Thymus (tissue), 11 donors: ENCODE measurements at regions not wholly inside any gene's neighbourhood (a gene's known extent, or its start where the extent isn't known, plus 50 kb on each side); places are given as distances from the start of the nearest gene placed in this dataset.

Experiments used
- DNase-seq, 9 donors: peaks; one replicate each; pipeline ENCODE4 v3.0.0-alpha.2; 2013; ENCODE audit warnings: low spot score in 9 of 9, low read depth in 6 of 9, missing footprints in 1 of 9
- H3K27ac ChIP-seq, 2 donors: one replicate each; pipeline ENCODE4 v1.5.1; 2013; ENCODE audit warnings: control low read depth in 1 of 2, low read depth in 1 of 2, low read length in 1 of 2, mild to moderate bottlenecking in 1 of 2, moderate library complexity in 1 of 2
- H3K27me3 ChIP-seq, 2 donors: one replicate each; pipeline ENCODE4 v1.5.1; 2013; ENCODE audit warnings: low read length in 1 of 2; ENCODE audit not compliant: control insufficient read depth in 2 of 2, insufficient read depth in 1 of 2
- H3K36me3 ChIP-seq, 2 donors: one replicate each; pipeline ENCODE4 v1.5.1; 2013; ENCODE audit warnings: low read length in 1 of 2, mild to moderate bottlenecking in 1 of 2, moderate library complexity in 1 of 2; ENCODE audit not compliant: control insufficient read depth in 2 of 2, insufficient read depth in 2 of 2
- H3K4me1 ChIP-seq, 2 donors: one replicate each; pipeline ENCODE4 v1.5.1; 2013; ENCODE audit warnings: low read length in 2 of 2; ENCODE audit not compliant: control insufficient read depth in 2 of 2, insufficient read depth in 2 of 2
- H3K4me3 ChIP-seq, 2 donors: one replicate each; pipeline ENCODE4 v1.5.1; 2013; ENCODE audit warnings: low read length in 2 of 2, control low read depth in 1 of 2, mild to moderate bottlenecking in 1 of 2
- H3K9me3 ChIP-seq, 2 donors: one replicate each; pipeline ENCODE4 v1.5.1; 2013; ENCODE audit warnings: low read length in 1 of 2, mild to moderate bottlenecking in 1 of 2; ENCODE audit not compliant: control insufficient read depth in 2 of 2, insufficient read depth in 1 of 2
- WGBS: extraction: QIAGEN DNeasy Blood & Tissue Kit; methylation state at CpG from one replicate; pipeline ENCODE4 v1.1.7; 2013; 5-methylcytosine and 5-hydroxymethylcytosine counted together
- donor health status: healthy.

GRCh38 chr15:81754078-81754477, 291.7 kb downstream of the MEX3B start:
- Histone ChIP-seq H3K9me3 (no peaks in the 10 kb centered on the region), H3K4me3 (no peak overlapping the region), H3K27me3 (no peaks in the 10 kb centered on the region), H3K27ac (no peak overlapping the region), H3K36me3 (no peaks in the 10 kb centered on the region), H3K4me1 (peaks cover 0 to 4% of the 10 kb centered on the region in 2 donors)
- WGBS: 90% methylated on average over 1 of the region's 1 CpG
- no peak for DNase-seq

GRCh38 chr15:81752974-81753373, 292.8 kb downstream of the MEX3B start:
- Histone ChIP-seq H3K4me3 (no peak overlapping the region), H3K9me3 (no peaks in the 10 kb centered on the region), H3K27ac (no peak overlapping the region), H3K4me1 (peaks cover 0 to 3% of the 10 kb centered on the region in 2 donors), H3K27me3 (no peaks in the 10 kb centered on the region), H3K36me3 (no peaks in the 10 kb centered on the region)
- DNase-seq: no peak
- WGBS: 89% methylated on average over 4 of the region's 4 CpGs

GRCh38 chr15:81752546-81752942, 293.3 kb downstream of the MEX3B start:
- Histone ChIP-seq H3K4me1 (peaks cover 0 to 3% of the 10 kb centered on the region in 2 donors), H3K9me3 (no peaks in the 10 kb centered on the region), H3K27me3 (no peaks in the 10 kb centered on the region), H3K27ac (no peak overlapping the region), H3K4me3 (no peak overlapping the region), H3K36me3 (no peaks in the 10 kb centered on the region)
- 50% methylated on average over 3 of the region's 3 CpGs for WGBS
- peak in 1 of 9 donors; percentile 22 for DNase-seq

GRCh38 chr15:81751816-81752545, 293.8 kb downstream of the MEX3B start:
- WGBS: 82% methylated on average over 6 of the region's 6 CpGs
- DNase-seq: no peak
- no peaks in the 10 kb centered on the region for H3K36me3 ChIP-seq
- H3K4me1 ChIP-seq: peaks cover 0 to 3% of the 10 kb centered on the region in 2 donors
- no peak overlapping the region for H3K4me3 ChIP-seq
- H3K27ac ChIP-seq: no peak overlapping the region
- H3K27me3 ChIP-seq: no peaks in the 10 kb centered on the region
- no peaks in the 10 kb centered on the region for H3K9me3 ChIP-seq

GRCh38 chr15:81751256-81751655, 294.6 kb downstream of the MEX3B start:
- no peaks in the 10 kb centered on the region for H3K36me3 ChIP-seq
- H3K4me1 ChIP-seq: peaks cover 0 to 3% of the 10 kb centered on the region in 2 donors
- DNase-seq: no peak
- no peak overlapping the region for H3K4me3 ChIP-seq
- WGBS: 96% methylated on average over 7 of the region's 7 CpGs
- no peaks in the 10 kb centered on the region for H3K27me3 ChIP-seq
- no peaks in the 10 kb centered on the region for H3K9me3 ChIP-seq
- H3K27ac ChIP-seq: no peak overlapping the region

GRCh38 chr15:81749716-81750375, 296.0 kb downstream of the MEX3B start:
- WGBS: 78% methylated on average over 26 of the region's 26 CpGs
- H3K36me3 ChIP-seq: no peaks in the 10 kb centered on the region
- no peak overlapping the region for H3K4me3 ChIP-seq
- no peak for DNase-seq
- H3K4me1 ChIP-seq: peaks cover 0 to 3% of the 10 kb centered on the region in 2 donors
- no peaks in the 10 kb centered on the region for H3K27me3 ChIP-seq
- no peaks in the 10 kb centered on the region for H3K9me3 ChIP-seq
- no peak overlapping the region for H3K27ac ChIP-seq

- no peaks in the 10 kb centered on the region for H3K9me3 ChIP-seq
- no peaks in the 10 kb centered on the region for H3K27me3 ChIP-seq
- no peak overlapping the region for H3K4me3 ChIP-seq
- no peaks in the 10 kb centered on the region for H3K36me3 ChIP-seq
- 65% methylated on average over 2 of the region's 2 CpGs for WGBS
- no peak overlapping the region for H3K27ac ChIP-seq
- H3K4me1 ChIP-seq: peaks cover 0 to under 1% of the 10 kb centered on the region in 2 donors
- DNase-seq: no peak
Measured at GRCh38 chr15:81747482-81747881, 298.3 kb downstream of the MEX3B start.

- no peak overlapping the region for H3K4me3 ChIP-seq
- no peaks in the 10 kb centered on the region for H3K36me3 ChIP-seq
- no peaks in the 10 kb centered on the region for H3K9me3 ChIP-seq
- no peak overlapping the region for H3K27ac ChIP-seq
- no peak for DNase-seq
- 88% methylated on average over 3 of the region's 3 CpGs for WGBS
- no peaks in the 10 kb centered on the region for H3K4me1 ChIP-seq
- H3K27me3 ChIP-seq: no peaks in the 10 kb centered on the region
Measured at GRCh38 chr15:81747026-81747425, 298.8 kb downstream of the MEX3B start.

- WGBS: 97% methylated on average over 4 of the region's 4 CpGs
- no peak for DNase-seq
- Histone ChIP-seq H3K9me3 (no peaks in the 10 kb centered on the region), H3K4me1 (no peaks in the 10 kb centered on the region), H3K36me3 (no peaks in the 10 kb centered on the region), H3K4me3 (no peak overlapping the region), H3K27me3 (no peaks in the 10 kb centered on the region), H3K27ac (no peak overlapping the region)
Measured at GRCh38 chr15:81744364-81744763, 301.5 kb downstream of the MEX3B start.
